GM21717 (cell line): ENCODE measurements at regions not wholly inside any gene's neighbourhood (a gene's known extent, or its start where the extent isn't known, plus 50 kb on each side); places are given as distances from the start of the nearest gene placed in this dataset.

ENCODE experiments used
- ATAC-seq: cut with Tn5 transposase; IDR thresholded peaks from one replicate; pipeline ENCODE4 v1.9.1; 2021; ENCODE audit warnings: mild to moderate bottlenecking, moderate library complexity; ENCODE audit not compliant: unreplicated experiment

DNA sequence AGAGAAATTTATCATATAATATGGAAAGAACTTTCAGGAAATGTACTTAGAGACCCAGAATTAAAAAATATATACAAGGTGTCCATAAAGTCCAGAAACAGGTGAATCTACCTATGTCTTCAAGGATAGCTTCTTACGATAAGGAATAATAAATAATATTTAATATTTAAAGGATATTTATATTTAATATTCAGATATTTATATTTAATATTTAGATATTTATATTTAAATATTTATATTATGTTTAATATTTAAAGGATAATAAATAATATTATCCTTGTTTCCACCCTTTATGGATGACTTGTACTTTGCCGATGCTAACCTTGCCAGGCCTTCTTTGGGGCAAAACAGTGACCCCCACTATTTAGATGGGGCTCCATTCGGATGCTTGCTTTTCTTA is 169.5 kb upstream of the CADM1 start:
- no peak for ATAC-seq

DNA sequence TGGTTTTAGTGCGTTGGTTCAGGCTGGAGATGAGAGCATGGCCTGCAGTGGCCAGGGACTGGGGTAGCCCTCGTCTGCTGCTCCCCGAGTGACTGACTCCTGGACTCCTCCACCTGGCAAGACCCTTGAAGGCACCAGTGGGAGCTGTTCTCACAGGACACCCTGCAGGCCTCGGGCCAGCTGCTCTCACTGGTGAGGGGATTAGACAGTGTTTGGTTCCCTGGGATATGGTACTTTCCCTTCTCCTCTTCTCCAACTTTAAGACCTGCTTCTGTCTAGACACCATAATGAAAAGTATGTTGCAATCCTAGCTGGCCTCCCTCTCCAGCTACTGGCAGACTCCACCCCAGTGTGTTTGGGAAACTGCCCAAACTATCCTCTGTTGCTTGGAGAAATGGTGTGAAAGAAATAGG is 168.8 kb upstream of the CADM1 start:
- ATAC-seq: no peak

DNA sequence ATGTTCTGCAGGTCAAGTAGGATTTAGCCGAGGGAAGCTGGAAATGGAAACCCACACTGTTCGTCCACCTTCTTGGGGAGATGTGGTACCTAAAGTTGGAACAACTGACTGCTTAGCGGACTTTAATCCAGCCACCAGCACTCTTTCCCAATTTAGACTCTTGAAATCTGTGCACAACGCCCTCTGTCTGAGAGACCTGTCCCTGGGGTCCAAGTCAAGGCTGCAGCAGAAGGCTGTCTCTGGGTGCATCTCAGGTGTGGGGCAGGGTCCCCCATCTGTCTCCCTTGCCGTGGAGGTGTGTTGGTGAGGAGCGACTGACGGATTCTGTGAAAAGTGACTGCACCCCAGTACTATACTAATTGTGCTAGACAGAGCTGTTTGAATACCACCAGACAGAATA is 168.2 kb upstream of the CADM1 start:
- ATAC-seq: no peak

DNA sequence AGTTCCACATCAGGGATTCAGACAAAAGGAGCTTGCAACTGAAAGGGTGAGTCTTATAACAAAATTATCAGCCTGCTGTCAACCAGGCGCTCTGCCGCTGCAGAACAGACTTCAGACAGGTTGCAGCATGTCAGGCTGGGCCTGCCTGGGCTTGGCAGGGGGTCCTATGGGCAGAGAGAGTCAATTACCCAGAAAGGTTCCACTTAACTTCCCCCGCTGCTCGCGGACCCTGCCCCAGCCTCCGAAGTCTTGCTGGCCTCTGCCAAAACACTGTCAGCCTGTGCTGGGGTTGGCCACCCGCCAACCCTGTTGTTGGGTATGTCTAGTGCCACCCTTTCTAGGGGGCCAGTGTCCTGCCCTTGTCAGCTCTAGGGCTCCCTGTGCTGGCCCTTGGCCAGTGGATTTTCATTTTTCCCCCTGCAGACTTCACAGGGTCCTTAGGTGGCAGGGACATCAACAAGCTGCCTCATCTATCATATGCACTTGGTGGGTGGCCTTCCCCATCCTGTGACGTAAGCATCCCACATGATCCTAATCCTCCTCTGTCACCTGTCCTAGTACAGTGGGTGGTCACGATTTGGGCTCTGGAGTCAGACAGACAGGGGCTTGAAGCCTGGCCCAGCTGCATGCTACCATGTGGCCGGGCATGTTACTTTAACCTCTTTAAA is 166.5 kb upstream of the CADM1 start:
- no peak for ATAC-seq

DNA sequence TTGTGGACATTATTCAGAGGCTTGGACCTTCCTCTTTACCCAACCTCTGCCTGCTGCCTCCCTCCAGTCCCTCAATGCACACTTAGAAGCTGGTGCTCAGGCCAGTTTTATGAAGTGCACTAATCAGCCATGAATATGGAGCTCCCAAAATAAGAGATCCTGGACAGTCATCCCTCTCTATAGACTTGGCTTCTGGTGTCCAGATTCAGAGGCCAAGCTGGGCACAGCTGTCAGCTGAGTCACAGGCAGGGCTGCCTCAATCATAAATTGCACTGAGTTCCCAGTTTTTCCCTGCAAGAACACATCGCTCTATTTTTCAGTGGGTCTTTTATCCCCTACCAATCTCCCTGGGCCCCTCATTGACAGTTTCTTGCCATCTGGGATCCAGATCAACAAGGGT is 161.7 kb upstream of the CADM1 start:
- ATAC-seq: no peak

DNA sequence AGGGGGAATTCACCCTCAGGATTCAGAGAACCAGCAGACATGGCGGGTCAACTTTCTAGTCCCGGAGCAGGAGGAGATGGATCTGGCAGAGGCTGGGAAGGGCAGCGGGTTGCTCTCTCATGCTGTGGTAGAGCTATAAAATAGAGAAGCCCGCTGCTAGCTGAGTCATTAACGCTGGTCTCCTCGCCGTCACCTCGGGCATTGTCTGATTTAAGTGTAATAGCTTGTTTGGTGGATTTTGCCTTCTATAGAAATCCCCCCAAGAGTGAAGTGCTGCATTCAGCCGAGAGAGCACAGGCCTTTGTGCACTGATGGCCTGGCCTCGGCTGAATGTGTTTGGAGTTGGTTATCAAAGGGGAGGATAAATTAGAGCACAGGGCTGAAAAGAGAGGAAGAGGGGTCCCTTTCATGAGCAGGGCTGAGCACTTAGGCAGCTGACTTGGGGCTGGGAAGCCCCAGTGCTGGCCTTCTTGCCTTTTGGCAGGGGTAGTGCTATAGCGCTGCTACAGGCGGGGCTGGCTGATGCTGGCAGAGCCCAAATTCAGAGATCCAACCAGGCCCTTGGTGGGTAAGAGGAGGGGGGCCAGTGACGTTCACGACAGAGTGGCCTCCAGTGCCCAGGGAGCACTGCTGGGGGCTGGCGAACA is 161.1 kb upstream of the CADM1 start:
- no peak for ATAC-seq

DNA sequence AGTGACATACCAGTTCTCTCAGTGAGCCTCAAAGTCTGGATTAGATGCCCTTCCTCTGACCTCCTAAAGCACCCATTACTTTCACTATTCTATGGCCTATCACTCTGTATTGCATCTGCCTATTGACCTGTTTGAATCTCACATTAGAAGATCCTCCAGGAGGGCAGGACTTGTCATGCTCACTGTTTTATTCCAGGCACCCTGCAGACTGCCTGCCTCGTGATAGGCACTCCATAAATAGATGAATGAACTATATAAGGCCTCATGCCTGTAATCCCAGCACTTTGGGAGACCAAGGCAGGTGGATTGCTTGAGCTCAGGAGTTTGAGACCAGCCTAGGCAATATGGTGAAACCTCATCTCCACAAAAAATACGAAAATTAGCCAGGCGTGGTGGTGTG is 160.1 kb upstream of the CADM1 start:
- no peak for ATAC-seq

DNA sequence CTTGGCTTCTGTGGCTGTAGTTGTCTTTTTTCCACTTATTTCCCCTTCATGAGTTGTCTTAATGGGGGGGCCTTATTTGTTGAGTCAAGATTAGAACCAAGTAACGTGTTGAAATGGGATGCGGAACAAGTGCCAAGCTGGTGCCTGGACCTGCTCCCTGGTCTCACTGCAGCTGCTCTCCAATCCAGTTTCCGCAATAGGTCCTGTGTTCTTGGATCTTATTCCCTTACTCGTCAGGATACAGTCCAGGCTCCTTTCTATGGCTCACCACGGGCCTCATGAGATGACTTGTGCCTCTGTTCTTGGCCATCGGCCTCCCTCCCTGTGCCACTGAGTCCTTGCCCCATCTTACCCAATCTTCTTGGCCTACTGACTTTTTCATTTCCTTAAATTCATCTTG is 159.6 kb upstream of the CADM1 start:
- ATAC-seq: no peak

DNA sequence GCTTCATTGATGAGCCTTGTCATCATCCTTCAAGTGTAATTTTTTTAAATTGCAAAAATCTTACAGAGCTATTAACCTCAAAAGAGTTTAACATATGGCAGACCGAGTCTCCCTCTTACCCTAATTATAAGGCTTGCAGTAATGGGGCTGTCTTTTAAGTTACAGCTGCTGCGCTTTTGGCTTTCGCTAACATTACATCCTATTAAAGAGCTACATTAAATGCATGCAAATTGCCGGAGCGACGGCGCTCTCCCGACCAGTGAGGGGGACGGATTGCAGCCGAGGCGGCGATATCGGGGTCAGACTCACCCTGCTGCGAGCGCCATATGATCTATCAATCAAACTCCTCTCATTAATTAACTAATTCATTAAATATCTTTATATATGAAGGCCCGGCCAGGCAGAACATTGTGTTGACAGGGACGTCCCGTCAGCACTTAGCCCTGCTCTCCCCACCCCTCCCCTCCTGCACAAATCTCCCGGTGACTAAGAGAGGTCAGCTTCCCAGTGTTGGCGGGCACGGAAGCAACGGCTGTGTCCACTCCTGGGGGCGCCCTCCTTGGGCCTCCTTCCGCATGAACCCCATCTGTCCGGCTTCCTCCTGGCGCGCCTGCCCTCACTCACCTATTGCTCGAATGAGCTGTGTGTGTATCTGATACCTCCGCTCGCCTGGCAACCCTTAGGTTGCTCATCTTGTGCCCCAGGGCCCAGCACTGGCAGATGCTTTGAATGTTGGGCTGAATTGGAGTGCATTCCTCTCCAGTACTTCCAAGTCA is 156.0 kb upstream of the CADM1 start:
- no peak for ATAC-seq

DNA sequence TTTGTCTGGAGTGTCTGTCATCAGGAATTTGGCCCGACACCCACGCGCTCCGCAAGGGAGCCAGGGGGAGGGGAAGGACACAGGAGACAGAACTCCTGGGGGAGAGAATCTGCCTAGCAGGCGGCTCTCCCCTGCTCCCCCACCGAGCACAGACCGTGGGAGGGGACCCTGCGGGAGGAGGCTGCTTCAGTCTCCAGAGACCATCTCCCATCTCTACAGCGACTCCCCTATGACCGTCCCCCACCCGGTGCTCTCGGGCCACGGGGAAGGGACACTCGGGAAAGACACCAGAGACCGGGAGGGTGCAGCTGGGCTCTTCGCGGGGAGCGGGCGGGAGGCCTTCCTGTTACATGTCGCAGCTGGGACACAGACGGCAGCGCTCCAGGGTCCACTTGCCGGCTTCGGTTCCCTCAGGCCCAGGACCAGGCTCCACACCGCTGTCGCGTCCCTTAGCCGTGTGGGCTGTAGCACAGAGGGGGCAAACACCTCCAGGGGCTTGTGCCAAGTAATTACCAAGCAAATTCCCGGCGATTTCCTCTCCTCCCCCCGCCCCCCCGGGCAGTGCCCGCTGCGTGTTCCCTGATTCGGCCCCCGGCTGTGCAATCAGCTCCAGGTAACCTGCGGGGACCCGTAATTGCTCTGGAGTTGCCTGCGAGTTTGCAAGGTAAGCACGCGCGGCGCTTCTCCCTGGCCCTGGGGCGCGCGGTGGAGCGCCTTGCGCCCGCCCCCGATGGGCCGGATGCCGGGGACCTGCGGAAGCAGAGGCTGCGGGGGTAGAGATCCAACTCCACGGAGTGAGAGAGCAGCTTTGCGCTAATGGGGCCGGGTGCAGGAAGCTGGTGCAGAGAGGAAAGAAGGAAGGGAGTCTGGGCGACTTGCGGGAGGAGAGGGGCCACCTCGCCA is 155.1 kb upstream of the CADM1 start:
- ATAC-seq: no peak

DNA sequence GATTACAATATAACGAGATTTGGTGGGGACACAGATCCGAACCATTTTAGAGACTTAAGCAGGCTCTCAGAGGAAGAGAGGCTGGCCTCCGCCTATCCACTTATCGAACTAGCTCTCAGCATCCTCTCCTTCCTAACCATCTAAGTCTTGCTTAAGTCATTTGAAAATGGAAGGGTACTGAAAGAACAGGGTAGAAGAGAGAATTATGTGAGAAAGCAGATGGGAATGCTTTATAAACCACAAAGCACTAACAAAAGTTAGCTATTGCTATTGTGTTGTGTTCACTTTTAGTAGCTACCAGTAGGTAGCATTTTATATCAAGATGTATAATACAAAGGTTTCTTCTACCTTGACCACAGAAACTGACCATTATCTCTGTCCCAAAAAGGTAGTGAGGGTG is 153.4 kb upstream of the CADM1 start:
- ATAC-seq: no peak

DNA sequence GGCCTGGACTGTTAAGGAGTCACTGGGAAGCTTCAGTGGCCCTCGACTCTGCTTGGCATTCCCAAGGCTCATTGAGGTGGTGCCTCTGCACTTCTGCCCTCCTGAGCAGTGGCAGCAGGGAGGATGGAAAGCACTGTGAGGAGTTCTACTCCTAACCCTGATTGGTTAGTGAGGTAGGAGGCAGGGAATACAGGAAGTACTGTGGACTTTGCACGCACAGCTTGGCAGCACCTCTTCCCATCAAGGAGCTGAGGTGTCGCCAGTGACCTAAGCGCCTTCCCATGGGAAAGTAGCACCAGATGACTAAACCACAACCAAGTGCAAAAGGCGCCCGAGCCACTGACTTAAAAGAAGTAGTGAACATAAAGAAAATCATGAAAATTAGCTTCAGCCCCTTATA is 152.5 kb upstream of the CADM1 start:
- ATAC-seq: no peak

DNA sequence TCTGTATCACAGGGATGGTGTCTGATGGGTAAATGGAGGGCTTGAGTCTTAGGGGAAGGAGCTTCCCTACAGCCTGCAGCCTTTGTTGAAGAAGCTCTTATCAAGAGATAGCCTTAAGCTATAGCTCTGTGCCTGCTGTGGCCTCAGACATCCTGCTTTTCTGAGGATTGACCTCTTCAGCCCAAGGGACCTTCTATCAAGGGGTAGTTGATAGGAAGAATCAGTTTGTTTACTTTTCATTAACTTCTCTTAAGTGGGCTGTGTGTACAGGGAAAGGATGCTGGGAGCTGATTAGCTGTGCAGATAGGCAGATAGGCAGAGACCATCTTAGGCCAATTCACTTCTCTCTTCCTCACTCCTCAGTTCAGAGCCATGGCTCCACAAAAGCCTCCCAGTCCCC is 151.8 kb upstream of the CADM1 start:
- no peak for ATAC-seq

DNA sequence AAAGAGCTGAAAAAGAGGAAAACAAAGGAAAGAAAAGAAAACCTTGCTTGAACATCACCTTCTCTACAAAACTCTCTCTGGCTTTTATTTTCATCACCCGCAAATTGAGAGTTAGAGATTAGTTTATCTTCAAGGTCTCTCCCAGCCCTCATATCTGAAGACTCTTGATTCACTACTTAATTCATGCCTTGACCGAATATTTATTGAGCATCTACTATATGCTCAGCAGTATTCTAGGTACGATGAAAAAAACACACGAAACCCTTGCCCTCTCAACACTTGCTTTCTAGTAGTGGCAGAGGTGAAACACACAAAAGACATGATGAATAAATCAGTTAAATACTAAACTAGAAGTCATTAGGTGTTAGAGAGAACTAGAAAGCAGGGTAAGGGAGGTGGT is 150.6 kb upstream of the CADM1 start:
- ATAC-seq: no peak

DNA sequence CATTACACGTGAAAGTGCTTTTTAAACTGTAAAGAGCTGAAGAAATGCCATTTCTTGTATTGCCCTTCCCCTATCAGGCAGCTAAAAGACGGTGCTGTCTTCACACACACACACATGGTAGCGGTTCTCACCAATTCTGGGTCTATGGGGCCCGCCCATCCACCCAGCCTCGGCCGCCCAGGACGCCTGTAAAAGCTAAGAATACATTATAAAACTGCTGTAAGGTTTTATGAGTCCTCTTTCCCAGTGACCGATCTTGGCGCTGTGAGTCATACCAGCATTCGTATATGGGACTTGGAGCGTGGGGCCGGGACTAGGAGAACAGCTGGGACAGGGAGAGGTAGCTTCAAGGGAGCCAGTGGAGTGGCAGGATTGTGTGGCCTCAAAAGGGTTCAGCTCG is 149.7 kb upstream of the CADM1 start:
- ATAC-seq: no peak

DNA sequence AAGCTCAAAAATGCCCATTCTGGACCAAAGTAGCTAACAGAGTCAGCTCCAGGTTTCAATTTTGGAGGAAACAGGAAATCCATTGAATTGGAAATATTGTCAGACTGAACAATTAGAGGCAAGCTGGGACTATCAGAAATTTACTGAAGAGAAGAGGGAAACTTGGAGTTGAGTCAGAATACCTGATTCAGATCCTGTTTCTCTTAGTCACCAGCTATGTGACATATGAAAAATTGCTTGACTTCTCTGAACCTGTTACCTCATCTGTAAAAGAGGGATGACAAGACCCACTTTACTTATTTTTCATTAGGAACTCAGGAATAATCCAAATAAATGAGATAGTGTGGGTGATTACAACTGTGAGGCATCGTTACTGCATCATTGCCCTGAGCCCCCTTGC is 148.9 kb upstream of the CADM1 start:
- no peak for ATAC-seq

DNA sequence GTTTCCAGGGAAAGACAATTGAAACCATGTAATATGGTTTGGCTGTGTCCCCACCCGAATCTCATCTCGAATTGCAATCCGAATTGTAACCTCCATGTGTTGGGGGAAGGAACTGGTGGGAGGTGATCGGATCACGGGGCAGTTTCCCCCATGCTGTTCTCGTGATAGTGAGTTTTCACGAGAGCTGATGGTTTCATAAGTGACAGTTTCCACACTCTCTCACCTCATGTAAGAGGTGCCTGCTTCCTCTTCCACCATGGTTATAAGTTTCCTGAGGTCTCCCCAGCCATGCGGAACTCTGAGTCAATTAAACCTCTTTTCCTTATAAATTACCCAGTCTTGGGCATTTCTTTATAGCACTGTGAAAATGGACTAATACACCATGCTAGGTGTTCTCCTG is 148.3 kb upstream of the CADM1 start:
- no peak for ATAC-seq

DNA sequence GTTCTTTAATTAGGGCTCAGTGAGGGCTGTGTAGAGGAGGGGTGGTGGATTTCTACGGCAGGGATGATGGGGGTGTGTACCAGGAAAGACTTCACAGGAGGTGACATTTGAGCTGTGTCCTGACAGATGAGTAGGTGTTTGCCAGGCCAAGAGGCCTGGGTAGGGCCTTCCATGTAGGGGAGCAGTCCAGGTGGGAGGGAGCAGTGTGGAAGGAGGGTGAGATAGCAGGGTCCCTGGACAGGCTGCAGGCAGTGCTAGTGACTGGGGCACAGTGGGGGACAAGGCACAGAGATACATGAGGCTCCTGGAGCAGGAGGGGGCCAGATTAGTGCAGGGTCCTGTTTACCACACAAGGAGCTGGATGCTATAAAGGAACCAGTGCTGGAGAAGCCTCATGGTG is 147.9 kb upstream of the CADM1 start:
- ATAC-seq: no peak

DNA sequence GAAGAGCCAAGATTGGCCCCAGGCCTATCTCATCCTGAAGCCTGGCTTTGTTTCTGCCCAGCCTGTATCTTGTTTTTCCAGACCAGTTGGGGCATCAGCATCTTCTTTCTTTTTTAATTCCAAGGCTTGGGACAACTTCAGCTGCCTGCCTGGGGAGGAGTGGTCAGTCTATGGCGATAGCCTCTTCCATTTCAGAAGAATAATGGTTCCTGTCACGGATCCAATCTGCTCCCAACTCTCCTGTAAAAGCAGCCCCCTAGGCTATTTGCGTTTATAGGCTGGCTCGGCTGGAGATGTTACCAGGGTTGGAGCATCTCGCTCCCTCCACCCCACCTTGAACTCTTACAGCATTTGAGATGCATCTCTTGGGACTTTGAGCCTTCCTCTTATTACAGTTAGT is 145.2 kb upstream of the CADM1 start:
- no peak for ATAC-seq

DNA sequence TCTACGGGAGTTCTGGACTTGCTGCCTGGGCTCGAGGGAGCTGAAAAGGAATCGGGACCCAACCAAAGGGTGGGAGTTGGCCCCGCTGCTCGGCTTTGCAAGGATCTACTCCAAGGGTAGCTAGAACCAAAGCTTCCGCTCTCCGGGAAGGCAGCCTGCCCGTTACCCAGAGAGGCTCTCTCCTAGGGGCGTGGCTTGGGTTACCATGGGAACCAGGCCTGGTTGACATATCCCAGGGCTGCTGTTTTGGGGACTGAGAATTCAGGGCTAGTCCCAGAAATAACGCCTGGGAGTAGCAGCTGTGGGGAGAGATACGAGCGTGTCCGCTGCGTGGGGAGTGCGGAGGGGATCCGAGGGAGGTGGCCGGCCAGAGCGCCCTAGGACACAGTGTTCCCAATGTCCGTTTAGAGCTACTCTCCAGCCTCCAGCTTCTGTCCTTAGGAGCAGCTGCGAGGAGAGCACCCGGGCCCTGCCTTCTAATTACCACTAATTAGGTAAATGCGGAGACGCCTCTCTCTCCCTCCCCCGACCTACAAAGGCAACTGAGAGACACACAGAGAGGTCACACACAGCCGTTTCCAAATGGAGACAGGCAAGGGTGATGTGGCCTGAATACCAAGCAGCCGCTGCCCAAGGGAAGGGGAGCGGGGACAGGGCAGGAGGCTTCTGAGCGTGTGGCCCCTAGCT is 141.6 kb upstream of the CADM1 start:
- no peak for ATAC-seq

DNA sequence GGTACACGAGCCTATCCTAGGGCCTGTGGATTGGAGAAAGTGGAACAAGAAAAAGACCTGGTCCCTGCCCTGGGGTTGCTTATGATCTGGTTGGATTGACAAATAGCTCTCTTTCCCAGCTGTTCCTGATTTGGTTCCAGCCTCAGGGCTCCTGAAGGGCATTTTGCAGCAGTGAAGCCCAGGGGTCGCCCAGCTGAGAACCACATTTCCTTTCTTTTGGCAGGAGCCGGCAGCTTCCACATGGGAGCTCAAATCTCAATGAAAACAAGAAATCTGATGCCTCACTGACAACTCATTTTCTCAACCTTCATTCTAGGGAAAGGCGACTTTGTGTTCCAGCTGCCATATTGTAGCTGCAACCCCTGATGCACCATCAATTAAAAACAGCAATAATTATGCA is 140.6 kb upstream of the CADM1 start:
- no peak for ATAC-seq
